ENCODE measurements at regions not wholly inside any gene's neighbourhood (a gene's known extent, or its start where the extent isn't known, plus 50 kb on each side); places are given as distances from the start of the nearest gene placed in this dataset.

GRCh38 chr14:58966997-58967396 lies 221.5 kb upstream of the DAAM1 start:
- ChIA-PET CTCF (no interaction called here), POLR2A (no interaction called here)
- Mint-ChIP-seq H3K9me3 (ENCODE audit: unreplicated experiment) (no peaks in the 10 kb centered on the region), H3K27ac (ENCODE audit: unreplicated experiment) (no peak overlapping the region), H3K4me1 (ENCODE audit: low read depth, unreplicated experiment) (no peaks in the 10 kb centered on the region), H3K36me3 (ENCODE audit: insufficient read depth, unreplicated experiment) (no peaks in the 10 kb centered on the region), H3K4me3 (ENCODE audit: unreplicated experiment) (no peak overlapping the region), H3K27me3 (ENCODE audit: insufficient read depth, unreplicated experiment) (no peaks in the 10 kb centered on the region)
- no peak for DNase-seq
- Histone ChIP-seq H3K27me3 (replicated peaks; ENCODE audit: control insufficient read depth, insufficient read depth, low read length) (no peaks in the 10 kb centered on the region), H3K4me3 (ENCODE audit: low read depth, low read length) (no peak overlapping the region), H3K36me3 (ENCODE audit: control insufficient read depth, insufficient read depth, low read length) (no peaks in the 10 kb centered on the region), H3K4me1 (no peaks in the 10 kb centered on the region), H3K9me3 (no peaks in the 10 kb centered on the region)
- intact Hi-C loops (cut with micrococcal nuclease; ENCODE audit: unreplicated experiment): no loop called here
- TF ChIP-seq CTCF (IDR thresholded peaks at IDR 0.05; ENCODE audit: insufficient read depth in 1 of 2, low read depth in 1 of 2, low read length in 1 of 2, severe bottlenecking in 1 of 2, unreplicated experiment in 1 of 2): no peak
- BruUV-seq (replicated peaks): no TSS peak

GRCh38 chr14:58969951-58970751 lies 218.3 kb upstream of the DAAM1 start:
- intact Hi-C loops (cut with micrococcal nuclease; ENCODE audit: unreplicated experiment): no loop called here
- Mint-ChIP-seq H3K27me3 (ENCODE audit: insufficient read depth, unreplicated experiment) (no peaks in the 10 kb centered on the region), H3K9me3 (ENCODE audit: unreplicated experiment) (no peaks in the 10 kb centered on the region), H3K36me3 (ENCODE audit: insufficient read depth, unreplicated experiment) (no peaks in the 10 kb centered on the region), H3K4me3 (ENCODE audit: unreplicated experiment) (no peak overlapping the region), H3K4me1 (ENCODE audit: low read depth, unreplicated experiment) (no peaks in the 10 kb centered on the region), H3K27ac (ENCODE audit: unreplicated experiment) (no peak overlapping the region)
- Histone ChIP-seq H3K9me3 (no peaks in the 10 kb centered on the region), H3K27me3 (replicated peaks; ENCODE audit: control insufficient read depth, insufficient read depth, low read length) (no peaks in the 10 kb centered on the region), H3K4me1 (no peaks in the 10 kb centered on the region), H3K4me3 (ENCODE audit: low read depth, low read length) (no peak overlapping the region), H3K36me3 (ENCODE audit: control insufficient read depth, insufficient read depth, low read length) (no peaks in the 10 kb centered on the region)
- no TSS peak for BruUV-seq (replicated peaks)
- no peak for DNase-seq
- ChIA-PET POLR2A (no interaction called here), CTCF (interaction anchor here (0.9 kb wide), 1 partner anchor 332 kb away, joined by 3 read pairs; the partner anchor contains the start of gene DACT1)
- no peak for TF ChIP-seq CTCF (IDR thresholded peaks at IDR 0.05; ENCODE audit: insufficient read depth in 1 of 2, low read depth in 1 of 2, low read length in 1 of 2, severe bottlenecking in 1 of 2, unreplicated experiment in 1 of 2)

GRCh38 chr14:58972233-58973017 lies 216.0 kb upstream of the DAAM1 start:
- no peak overlapping the region for H3K4me3 Mint-ChIP-seq (ENCODE audit: unreplicated experiment)
- no peaks in the 10 kb centered on the region for H3K4me1 ChIP-seq
- H3K9me3 ChIP-seq: no peaks in the 10 kb centered on the region
- no peaks in the 10 kb centered on the region for H3K4me1 Mint-ChIP-seq (ENCODE audit: low read depth, unreplicated experiment)
- BruUV-seq (replicated peaks): no TSS peak
- ChIA-PET POLR2A (no interaction called here), CTCF (no interaction called here)
- H3K27ac Mint-ChIP-seq (ENCODE audit: unreplicated experiment): no peak overlapping the region
- H3K27me3 Mint-ChIP-seq (ENCODE audit: insufficient read depth, unreplicated experiment): peaks cover 5% of the 10 kb centered on the region
- no peak for TF ChIP-seq CTCF (IDR thresholded peaks at IDR 0.05; ENCODE audit: insufficient read depth in 1 of 2, low read depth in 1 of 2, low read length in 1 of 2, severe bottlenecking in 1 of 2, unreplicated experiment in 1 of 2)
- DNase-seq: no peak
- intact Hi-C loops (cut with micrococcal nuclease; ENCODE audit: unreplicated experiment): no loop called here
- no peaks in the 10 kb centered on the region for H3K36me3 ChIP-seq (ENCODE audit: control insufficient read depth, insufficient read depth, low read length)
- no peak overlapping the region for H3K4me3 ChIP-seq (ENCODE audit: low read depth, low read length)
- H3K9me3 Mint-ChIP-seq (ENCODE audit: unreplicated experiment): no peaks in the 10 kb centered on the region
- no peaks in the 10 kb centered on the region for H3K27me3 ChIP-seq (replicated peaks; ENCODE audit: control insufficient read depth, insufficient read depth, low read length)
- no peaks in the 10 kb centered on the region for H3K36me3 Mint-ChIP-seq (ENCODE audit: insufficient read depth, unreplicated experiment)
